ENCODE measurements at regions not wholly inside any gene's neighbourhood (a gene's known extent, or its start where the extent isn't known, plus 50 kb on each side); places are given as distances from the start of the nearest gene placed in this dataset.

GRCh38 chr1:221430152-221430960, 311.5 kb downstream of the DUSP10 start:
- TF ChIP-seq FOXM1 (IDR thresholded peaks at IDR 0.05; ENCODE audit: borderline replicate concordance) (no peak), SUZ12 (IDR thresholded peaks at IDR 0.05) (no peak), FOXA1 (IDR thresholded peaks at IDR 0.05) (no peak), ZNF384 (IDR thresholded peaks at IDR 0.05) (no peak), L3MBTL2 (conservative IDR thresholded peaks at IDR 0.05) (no peak), TARDBP (IDR thresholded peaks at IDR 0.05) (no peak), HDGF (IDR thresholded peaks at IDR 0.05; ENCODE audit: borderline replicate concordance) (no peak), ARNT (IDR thresholded peaks at IDR 0.05) (no peak)

Measured in HEK293T (cell line).